Thymus (tissue), 11 donors: ENCODE measurements at regions not wholly inside any gene's neighbourhood (a gene's known extent, or its start where the extent isn't known, plus 50 kb on each side); places are given as distances from the start of the nearest gene placed in this dataset.
"Not testable (repeated sequence)": the region's sequence is repeated elsewhere in the genome, so short reads cannot be mapped to it uniquely, and the experiment has no call there.

Experiments
- DNase-seq, 9 donors: peaks; one replicate each; pipeline ENCODE4 v3.0.0-alpha.2; 2013; ENCODE audit warnings: low spot score in 9 of 9, low read depth in 6 of 9, missing footprints in 1 of 9
- H3K27ac ChIP-seq, 2 donors: one replicate each; pipeline ENCODE4 v1.5.1; 2013; ENCODE audit warnings: control low read depth in 1 of 2, low read depth in 1 of 2, low read length in 1 of 2, mild to moderate bottlenecking in 1 of 2, moderate library complexity in 1 of 2
- H3K27me3 ChIP-seq, 2 donors: one replicate each; pipeline ENCODE4 v1.5.1; 2013; ENCODE audit warnings: low read length in 1 of 2; ENCODE audit not compliant: control insufficient read depth in 2 of 2, insufficient read depth in 1 of 2
- H3K36me3 ChIP-seq, 2 donors: one replicate each; pipeline ENCODE4 v1.5.1; 2013; ENCODE audit warnings: low read length in 1 of 2, mild to moderate bottlenecking in 1 of 2, moderate library complexity in 1 of 2; ENCODE audit not compliant: control insufficient read depth in 2 of 2, insufficient read depth in 2 of 2
- H3K4me1 ChIP-seq, 2 donors: one replicate each; pipeline ENCODE4 v1.5.1; 2013; ENCODE audit warnings: low read length in 2 of 2; ENCODE audit not compliant: control insufficient read depth in 2 of 2, insufficient read depth in 2 of 2
- H3K4me3 ChIP-seq, 2 donors: one replicate each; pipeline ENCODE4 v1.5.1; 2013; ENCODE audit warnings: low read length in 2 of 2, control low read depth in 1 of 2, mild to moderate bottlenecking in 1 of 2
- H3K9me3 ChIP-seq, 2 donors: one replicate each; pipeline ENCODE4 v1.5.1; 2013; ENCODE audit warnings: low read length in 1 of 2, mild to moderate bottlenecking in 1 of 2; ENCODE audit not compliant: control insufficient read depth in 2 of 2, insufficient read depth in 1 of 2
- WGBS: extraction: QIAGEN DNeasy Blood & Tissue Kit; methylation state at CpG from one replicate; pipeline ENCODE4 v1.1.7; 2013; 5-methylcytosine and 5-hydroxymethylcytosine counted together
- donor health status: healthy.

DNA sequence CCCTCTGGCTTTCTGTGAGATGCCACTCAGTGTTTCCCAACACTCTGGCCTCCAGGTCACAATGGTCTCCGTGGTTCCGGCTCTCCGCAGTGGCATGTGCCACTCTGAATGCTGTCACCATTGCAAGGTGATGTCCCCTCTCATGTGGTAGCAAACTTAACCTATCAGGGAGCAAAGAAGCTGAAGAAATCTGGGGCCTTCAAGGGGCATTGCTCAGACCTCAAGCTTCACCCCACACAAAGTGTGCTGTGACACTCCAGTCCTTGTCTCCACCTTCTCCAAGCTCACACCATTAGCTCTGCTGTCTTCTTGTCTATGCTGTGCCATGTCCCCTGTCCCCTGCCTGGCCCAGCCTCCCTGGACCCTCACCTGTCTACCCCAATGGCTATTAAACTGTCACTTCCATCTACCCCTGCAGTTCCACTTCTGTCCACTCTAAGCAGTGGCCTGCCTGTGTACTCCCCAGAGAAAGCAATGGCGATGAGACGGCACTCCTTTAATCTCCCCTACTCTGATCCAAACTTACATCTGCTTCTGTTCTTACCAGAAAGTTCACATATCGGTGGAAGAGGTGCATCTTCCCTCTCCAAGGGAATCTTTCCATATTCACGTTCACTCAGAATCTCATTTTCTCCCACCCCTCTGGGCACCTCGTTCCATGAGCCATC lies 93.7 kb downstream of the DHRS2 start:
- Histone ChIP-seq H3K27ac (no peak overlapping the region), H3K36me3 (no peaks in the 10 kb centered on the region), H3K4me3 (no peak overlapping the region), H3K9me3 (no peaks in the 10 kb centered on the region), H3K27me3 (no peaks in the 10 kb centered on the region), H3K4me1 (no peaks in the 10 kb centered on the region)
- no peak for DNase-seq
- WGBS, result 94% methylated on average over 8 of the region's 8 CpGs

DNA sequence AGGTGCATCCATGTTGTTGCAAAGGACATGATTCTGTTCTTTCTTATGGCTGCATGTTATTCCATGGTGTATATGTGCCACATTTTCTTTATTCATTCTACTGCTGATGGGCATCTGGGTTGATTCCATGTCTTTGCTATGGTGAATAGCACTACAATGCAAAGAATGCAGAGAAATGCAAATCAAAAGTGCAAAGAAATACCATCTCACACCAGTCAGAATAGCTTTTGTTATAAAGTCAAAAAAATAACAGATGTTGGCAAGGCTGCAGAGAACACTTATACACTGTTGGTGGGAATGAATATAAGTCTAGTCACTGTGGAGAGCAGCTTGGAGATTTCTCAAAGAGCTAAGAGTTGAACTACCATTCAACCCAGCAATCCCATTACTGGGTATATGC lies 99.2 kb downstream of the DHRS2 start:
- Histone ChIP-seq H3K4me3 (no peak overlapping the region), H3K4me1 (no peaks in the 10 kb centered on the region), H3K27ac (no peak overlapping the region), H3K9me3 (no peaks in the 10 kb centered on the region), H3K36me3 (no peaks in the 10 kb centered on the region), H3K27me3 (no peaks in the 10 kb centered on the region)
- no peak for DNase-seq

GRCh38 chr14:23744368-23744767 lies 108.2 kb downstream of the DHRS2 start:
- not testable (repeated sequence) for H3K36me3 ChIP-seq, H3K27ac ChIP-seq, H3K4me3 ChIP-seq, H3K27me3 ChIP-seq, H3K4me1 ChIP-seq, DNase-seq, H3K9me3 ChIP-seq
- WGBS, result 65% methylated on average over 6 of the region's 6 CpGs

DNA sequence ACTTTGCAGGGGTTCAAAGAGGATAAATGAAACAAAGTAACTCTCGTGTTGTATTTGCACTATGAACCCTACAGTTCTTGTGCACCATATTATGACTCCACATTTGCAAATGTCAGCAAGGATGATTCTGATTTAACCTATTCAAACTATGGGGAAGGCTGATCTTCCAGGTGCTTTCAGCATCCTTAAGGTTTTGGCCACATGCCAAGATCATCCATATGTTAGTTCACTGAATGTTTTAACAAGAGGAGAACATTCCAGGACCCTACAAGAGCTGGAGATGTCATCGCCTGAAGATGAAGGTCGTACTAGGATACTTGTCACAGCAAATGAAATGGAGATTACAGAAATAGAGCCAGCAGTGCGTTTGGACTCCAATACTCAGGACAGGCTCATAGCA lies 114.2 kb downstream of the DHRS2 start:
- Histone ChIP-seq H3K4me1 (no peaks in the 10 kb centered on the region), H3K36me3 (no peaks in the 10 kb centered on the region), H3K9me3 (no peaks in the 10 kb centered on the region), H3K27me3 (peaks cover 0 to 5% of the 10 kb centered on the region in 2 donors), H3K27ac (no peak overlapping the region), H3K4me3 (no peak overlapping the region)
- no peak for DNase-seq
- WGBS, result 92% methylated on average over 4 of the region's 4 CpGs

- DNase-seq, result no peak
- no peaks in the 10 kb centered on the region for H3K4me1 ChIP-seq
- no peaks in the 10 kb centered on the region for H3K9me3 ChIP-seq
- H3K27ac ChIP-seq, result no peak overlapping the region
- 86% methylated on average over 2 of the region's 2 CpGs for WGBS
- peaks cover 0 to 5% of the 10 kb centered on the region in 2 donors for H3K27me3 ChIP-seq
- H3K4me3 ChIP-seq, result no peak overlapping the region
- H3K36me3 ChIP-seq, result no peaks in the 10 kb centered on the region
Observed at GRCh38 chr14:23751616-23752015, 115.5 kb downstream of the DHRS2 start.

- 98% methylated on average over 1 of the region's 1 CpG for WGBS
- Histone ChIP-seq H3K4me3 (no peak overlapping the region), H3K4me1 (no peaks in the 10 kb centered on the region), H3K36me3 (no peaks in the 10 kb centered on the region), H3K9me3 (no peaks in the 10 kb centered on the region), H3K27ac (no peak overlapping the region), H3K27me3 (no peaks in the 10 kb centered on the region)
- no peak for DNase-seq
Observed at GRCh38 chr14:23763394-23763793, 127.2 kb downstream of the DHRS2 start.

DNA sequence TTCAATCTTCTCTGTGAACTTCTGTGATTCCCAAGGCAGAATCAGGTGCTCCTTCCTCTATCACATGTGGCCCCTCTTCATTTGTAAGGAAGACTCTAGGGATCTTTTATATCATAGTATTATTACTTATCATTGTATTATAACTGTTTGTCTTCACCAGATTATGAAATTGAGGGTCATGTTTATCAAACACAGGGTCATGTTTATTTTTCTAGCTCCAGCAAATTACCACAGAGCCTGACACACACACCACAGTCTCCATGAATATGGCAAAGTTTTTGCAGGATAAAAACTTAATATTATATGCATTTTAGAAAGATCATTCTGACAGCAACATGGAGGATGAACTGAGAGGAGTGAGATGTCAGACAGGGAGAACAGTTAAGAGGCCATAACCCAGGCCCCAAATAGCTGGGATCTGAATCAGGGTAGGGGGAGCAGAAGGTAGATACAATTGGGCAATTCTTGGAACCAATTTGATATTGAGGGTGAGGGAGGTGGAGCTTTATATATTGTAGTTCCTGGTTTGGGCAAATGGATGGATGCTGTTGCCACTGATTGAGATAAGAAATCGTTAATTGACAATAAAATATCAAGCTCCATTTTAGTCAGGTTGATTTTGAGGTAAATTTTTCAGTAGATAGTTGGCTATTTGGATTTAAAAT lies 130.7 kb downstream of the DHRS2 start:
- WGBS, result 31% methylated on average over 1 of the region's 1 CpG

DNA sequence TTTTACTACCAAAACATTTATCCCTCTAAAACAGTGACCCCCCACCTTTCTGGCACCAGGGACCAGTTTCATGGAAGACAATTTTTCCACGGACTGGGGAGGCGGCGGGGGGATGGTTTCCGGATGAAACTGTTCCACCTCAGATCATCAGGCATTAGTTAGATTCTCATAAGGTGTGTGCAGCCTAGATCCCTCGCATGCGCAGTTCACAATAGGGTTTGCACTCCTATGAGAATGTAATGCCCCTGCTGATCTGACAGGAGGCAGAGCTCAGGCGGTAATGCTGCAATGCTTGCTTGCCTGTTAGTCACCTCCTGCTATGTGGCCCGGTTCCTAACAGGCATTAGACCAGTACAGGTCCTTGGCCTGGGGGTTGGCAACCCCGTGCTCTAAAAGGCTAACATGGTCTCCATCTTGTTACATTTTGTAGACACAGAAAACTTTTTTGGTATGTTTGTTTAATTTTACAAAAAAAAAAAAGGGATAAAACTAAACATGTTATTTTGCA lies 133.1 kb downstream of the DHRS2 start:
- H3K27ac ChIP-seq, H3K4me3 ChIP-seq, DNase-seq, H3K27me3 ChIP-seq, H3K36me3 ChIP-seq, H3K4me1 ChIP-seq, H3K9me3 ChIP-seq: not testable (repeated sequence)
- WGBS, result 96% methylated on average over 9 of the region's 9 CpGs

More for the DNA sequence above, 130.7 kb downstream of the DHRS2 start:
- H3K4me1 ChIP-seq, result no peaks in the 10 kb centered on the region
- H3K27me3 ChIP-seq, result no peaks in the 10 kb centered on the region
- H3K4me3 ChIP-seq, result no peak overlapping the region
- H3K9me3 ChIP-seq, result no peaks in the 10 kb centered on the region
- DNase-seq, result no peak
- no peaks in the 10 kb centered on the region for H3K36me3 ChIP-seq
- no peak overlapping the region for H3K27ac ChIP-seq

DNA sequence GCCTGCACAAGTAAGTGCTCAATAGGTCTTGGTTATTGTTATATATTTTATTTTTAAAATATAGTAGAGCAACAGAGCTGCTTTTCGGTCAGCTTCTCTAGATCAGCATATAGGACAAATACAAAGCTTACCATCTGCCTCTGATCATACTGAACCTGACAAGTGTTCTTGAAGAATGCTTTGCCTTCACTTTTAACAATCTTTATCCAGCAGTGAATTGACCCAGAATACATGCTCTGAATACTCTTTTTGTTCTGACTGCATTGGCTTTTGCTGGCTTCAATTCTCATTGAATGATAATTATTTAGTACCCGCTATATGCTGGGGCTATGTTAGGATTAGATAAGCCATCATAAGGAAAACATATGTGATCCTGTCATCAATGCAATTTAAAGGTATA lies 137.8 kb downstream of the DHRS2 start:
- H3K4me3 ChIP-seq, result no peak overlapping the region
- H3K9me3 ChIP-seq, result no peaks in the 10 kb centered on the region
- DNase-seq, result no peak
- H3K27ac ChIP-seq, result no peak overlapping the region
- 98% methylated on average over 2 of the region's 2 CpGs for WGBS
- no peaks in the 10 kb centered on the region for H3K27me3 ChIP-seq
- no peaks in the 10 kb centered on the region for H3K36me3 ChIP-seq
- H3K4me1 ChIP-seq, result no peaks in the 10 kb centered on the region
